Kidney (tissue), 13 donors: ENCODE measurements at regions not wholly inside any gene's neighbourhood (a gene's known extent, or its start where the extent isn't known, plus 50 kb on each side); places are given as distances from the start of the nearest gene placed in this dataset.

Source experiments
- DNase-seq, 5 donors: peaks; one replicate each; pipeline ENCODE4 v3.0.0-alpha.2; 2013 to 2020
- FAIRE-seq: peaks from 2 replicates; lab custom pipeline; 2012; peaks lifted over from hg19 to GRCh38; lab: Jason Lieb, UNC
- H3K27ac ChIP-seq, 2 donors: one replicate each; pipeline ENCODE4 v1.7.0; 2013; ENCODE audit warnings: low read depth in 2 of 2, low read length in 2 of 2, inconsistent platforms in 1 of 2
- H3K27me3 ChIP-seq: one replicate; pipeline ENCODE4 v1.7.1; 2013; ENCODE audit warnings: low read length, inconsistent platforms; ENCODE audit not compliant: control insufficient read depth, insufficient read depth
- H3K36me3 ChIP-seq, 3 donors: one replicate each; pipeline versions ENCODE4 v1.7.0 to v1.7.1; 2013; ENCODE audit warnings: low read length in 3 of 3, control low read depth in 1 of 3, inconsistent platforms in 1 of 3; ENCODE audit not compliant: insufficient read depth in 3 of 3, control insufficient read depth in 2 of 3
- H3K4me1 ChIP-seq, 3 donors: one replicate each; pipeline versions ENCODE4 v1.7.0 to v1.7.1; 2013; ENCODE audit warnings: low read length in 3 of 3, inconsistent platforms in 1 of 3, low read depth in 1 of 3; ENCODE audit not compliant: control insufficient read depth in 2 of 3, insufficient read depth in 2 of 3
- H3K4me3 ChIP-seq, 3 donors: one replicate each; pipeline versions ENCODE4 v1.7.0 to v1.8.1; 2013; ENCODE audit warnings: low read length in 3 of 3, control low read depth in 1 of 3, inconsistent platforms in 1 of 3
- H3K9ac ChIP-seq, 3 donors: one replicate each; pipeline versions ENCODE4 v1.7.0 to v1.7.1; 2013; ENCODE audit warnings: low read length in 3 of 3, control low read depth in 1 of 3, inconsistent platforms in 1 of 3
- H3K9me3 ChIP-seq, 3 donors: one replicate each; pipeline versions ENCODE4 v1.7.0 to v1.7.1; 2013; ENCODE audit warnings: low read length in 3 of 3, control low read depth in 1 of 3, inconsistent platforms in 1 of 3; ENCODE audit not compliant: control insufficient read depth in 2 of 3, insufficient read depth in 1 of 3
- CTCF ChIP-seq: IDR thresholded peaks from 3 replicates; pipeline ENCODE4 v1.5.1; 2012; ENCODE audit warnings: mild to moderate bottlenecking, moderate library complexity, borderline replicate concordance; ENCODE audit not compliant: insufficient read depth; ENCODE audit errors: extremely low read depth
- intact Hi-C: fragments of 100-400 bp; cut with DNase I; formaldehyde crosslinking; loops from one replicate; pipeline ENCODE4 v1.11.1; 2022
- donor health status: control.
- donor health status: control.
- donor health status: control.
- donor health status: control.
- donor health status: control.
- donor health status: DM: yes; HTN: yes; CAD: no.
- donor health status: Normal renal cell carcinoma (clear cell type).

DNA sequence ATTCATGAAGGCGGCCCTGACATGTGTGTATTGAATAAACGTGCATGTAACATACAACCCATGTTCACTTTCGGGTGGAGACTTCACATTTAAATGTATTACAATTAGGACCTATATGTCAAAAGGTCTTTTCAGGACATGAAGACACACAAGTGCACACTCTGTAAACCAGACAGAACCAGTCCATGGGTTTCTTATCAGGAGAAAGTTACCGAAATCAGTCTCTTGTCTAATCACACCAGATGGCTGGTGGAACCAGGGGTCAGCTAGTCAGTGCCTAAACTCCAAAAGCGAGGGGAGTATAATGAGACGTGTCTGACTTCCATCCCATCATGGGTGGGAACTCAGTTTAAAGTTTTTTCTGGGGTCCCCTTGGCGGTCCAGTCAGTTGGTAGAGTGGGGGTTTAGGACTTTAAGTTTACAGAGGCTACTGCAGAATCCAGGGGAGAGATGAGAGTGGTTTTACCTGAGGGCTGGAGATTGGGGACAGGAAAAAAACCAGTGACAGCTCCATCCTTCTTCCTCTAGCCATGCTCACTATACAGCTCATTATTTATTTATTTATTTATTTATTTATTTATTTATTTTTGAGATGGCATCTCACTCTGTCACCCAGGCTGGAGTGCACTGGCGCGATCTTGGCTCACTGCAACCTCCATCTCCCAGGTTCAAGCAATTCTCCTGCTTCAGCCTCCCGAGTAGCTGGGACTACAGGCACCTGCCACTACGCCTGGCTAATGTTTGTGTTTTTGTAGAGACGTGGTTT, 251.3 kb upstream of the LYZL1 start:
- Histone ChIP-seq H3K4me3 (no peak overlapping the region), H3K9ac (no peak overlapping the region), H3K27ac (no peak overlapping the region), H3K27me3 (no peaks in the 10 kb centered on the region), H3K36me3 (no peaks in the 10 kb centered on the region), H3K4me1 (peaks cover 0 to 2% (median 0%) of the 10 kb centered on the region in 3 donors), H3K9me3 (no peaks in the 10 kb centered on the region)
- TF ChIP-seq CTCF = no peak
- DNase-seq (no peak), FAIRE-seq (no peak)
- intact Hi-C loops = no loop called here

DNA sequence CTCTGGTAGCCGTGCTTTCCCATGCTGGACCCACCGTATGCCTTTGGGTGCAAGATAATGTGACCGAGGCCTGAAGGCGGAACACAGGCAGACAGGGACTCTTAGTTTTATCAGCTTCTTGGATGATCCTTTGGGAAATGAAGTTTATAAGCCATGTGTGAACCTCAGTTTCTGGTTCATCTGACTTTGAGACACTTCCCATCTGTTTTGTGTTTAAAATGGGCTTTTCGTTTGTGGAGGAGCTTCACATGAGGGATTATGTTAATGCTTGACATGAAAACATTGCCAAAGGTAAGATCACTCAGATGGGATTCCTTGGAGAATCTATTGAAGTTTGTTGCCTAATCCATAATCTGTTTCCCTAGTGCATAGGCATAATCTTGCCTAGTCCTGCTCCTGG, 249.8 kb upstream of the LYZL1 start:
- intact Hi-C loops = no loop called here
- FAIRE-seq (no peak), DNase-seq (no peak)
- Histone ChIP-seq H3K4me3 (no peak overlapping the region), H3K9me3 (no peaks in the 10 kb centered on the region), H3K27ac (no peak overlapping the region), H3K4me1 (peaks cover 0 to 2% (median 0%) of the 10 kb centered on the region in 3 donors), H3K36me3 (no peaks in the 10 kb centered on the region), H3K27me3 (no peaks in the 10 kb centered on the region), H3K9ac (no peak overlapping the region)
- no peak for TF ChIP-seq CTCF

- Histone ChIP-seq H3K4me3 (no peak overlapping the region), H3K36me3 (no peaks in the 10 kb centered on the region), H3K4me1 (peaks cover 0 to 2% (median 0%) of the 10 kb centered on the region in 3 donors), H3K9ac (no peak overlapping the region), H3K9me3 (no peaks in the 10 kb centered on the region), H3K27ac (no peak overlapping the region), H3K27me3 (no peaks in the 10 kb centered on the region)
- intact Hi-C loops = no loop called here
- TF ChIP-seq CTCF = no peak
- DNase-seq (peak in 4 of 5 donors; percentile 40 to 69 (median 57)), FAIRE-seq (no peak)
These were observed 249.1 kb upstream of the LYZL1 start for GRCh38 chr10:29039677-29040189.
